MM.1S (cell line): ENCODE measurements at regions not wholly inside any gene's neighbourhood (a gene's known extent, or its start where the extent isn't known, plus 50 kb on each side); places are given as distances from the start of the nearest gene placed in this dataset.

Experiments
- DNase-seq: peaks from one replicate; pipeline ENCODE4 v3.0.0-alpha.2; 2015
- H2AFZ ChIP-seq: fragments of 300-600 bp; sonication (generic); 2 replicates; pipeline ENCODE4 v1.6.0; 2016; ENCODE audit warnings: antibody characterized with exemption, low read length
- H3F3A ChIP-seq: fragments of 300-600 bp; sonication (generic); 2 replicates; pipeline ENCODE4 v1.6.1; 2016; ENCODE audit warnings: mild to moderate bottlenecking, antibody characterized with exemption, low read length, moderate library complexity, mixed read lengths; ENCODE audit not compliant: insufficient read depth
- H3K27ac ChIP-seq: fragments of 300-600 bp; sonication (generic); 2 replicates; pipeline ENCODE4 v1.5.1; 2016; ENCODE audit warnings: mild to moderate bottlenecking, low read length
- H3K27me3 ChIP-seq: fragments of 300-600 bp; sonication (generic); replicated peaks from 2 replicates; pipeline ENCODE4 v1.6.0; 2016; ENCODE audit warnings: low read length; ENCODE audit not compliant: insufficient read depth
- H3K36me3 ChIP-seq: fragments of 300-600 bp; sonication (generic); replicated peaks from 2 replicates; pipeline ENCODE4 v1.6.1; 2016; ENCODE audit warnings: mild to moderate bottlenecking, low read length, mixed read lengths; ENCODE audit not compliant: insufficient read depth
- H3K4me1 ChIP-seq: fragments of 300-600 bp; sonication (generic); 2 replicates; pipeline ENCODE4 v1.6.1; 2016; ENCODE audit warnings: low read length, mixed read lengths
- H3K4me2 ChIP-seq: fragments of 300-600 bp; sonication (generic); 2 replicates; pipeline ENCODE4 v1.6.0; 2016; ENCODE audit warnings: low read depth, low read length
- H3K4me3 ChIP-seq: fragments of 300-600 bp; sonication (generic); 2 replicates; pipeline ENCODE4 v1.5.1; 2016; ENCODE audit warnings: low read length, mixed read lengths
- H3K79me2 ChIP-seq: fragments of 300-600 bp; sonication (generic); 2 replicates; pipeline ENCODE4 v1.6.1; 2016; ENCODE audit warnings: mixed run types, low read length, mixed read lengths
- H3K9ac ChIP-seq: fragments of 300-600 bp; sonication (generic); 2 replicates; pipeline ENCODE4 v1.6.1; 2016; ENCODE audit warnings: low read length, mixed read lengths
- H3K9me2 ChIP-seq: fragments of 300-600 bp; sonication (generic); replicated peaks from 2 replicates; pipeline ENCODE4 v1.6.1; 2016; ENCODE audit warnings: mild to moderate bottlenecking, low read length, mixed read lengths; ENCODE audit not compliant: insufficient read depth
- H3K9me3 ChIP-seq: fragments of 300-600 bp; sonication (generic); replicated peaks from 2 replicates; pipeline ENCODE4 v1.6.1; 2016; ENCODE audit warnings: mild to moderate bottlenecking, low read length, mixed read lengths; ENCODE audit not compliant: insufficient read depth
- H4K20me1 ChIP-seq: fragments of 300-600 bp; sonication (generic); 2 replicates; pipeline ENCODE4 v1.6.1; 2016; ENCODE audit warnings: mild to moderate bottlenecking, low read length, moderate library complexity, mixed read lengths; ENCODE audit not compliant: insufficient read depth
- EZH2 ChIP-seq: fragments of 300-600 bp; sonication (generic); optimal IDR thresholded peaks from 2 replicates; pipeline ENCODE3; 2017; ENCODE audit warnings: low read depth, mild to moderate bottlenecking, antibody characterized with exemption, low read length, mixed read lengths
- EZH2phosphoT487 ChIP-seq: fragments of 300-600 bp; sonication (generic); IDR thresholded peaks from 2 replicates; pipeline ENCODE4 v1.6.1; 2018; ENCODE audit warnings: antibody characterized with exemption, low read length
- TF ChIP-seq, protein P1 (sequence below): fragments of 300-600 bp; sonication (generic); IDR thresholded peaks from 2 replicates; pipeline ENCODE4 v1.5.1; 2016; ENCODE audit warnings: antibody characterized with exemption, low read length, mixed read lengths

- no peaks in the 10 kb centered on the region for H3F3A ChIP-seq
- H3K9ac ChIP-seq, result no peak overlapping the region
- H3K4me3 ChIP-seq, result no peak overlapping the region
- no peaks in the 10 kb centered on the region for H3K4me1 ChIP-seq
- H2AFZ ChIP-seq, result no peak overlapping the region
- no peaks in the 10 kb centered on the region for H3K79me2 ChIP-seq
- no peaks in the 10 kb centered on the region for H4K20me1 ChIP-seq
- H3K36me3 ChIP-seq, result no peaks in the 10 kb centered on the region
- H3K9me2 ChIP-seq, result no peaks in the 10 kb centered on the region
- no peak for DNase-seq
- no peaks in the 10 kb centered on the region for H3K27me3 ChIP-seq
- no peaks in the 10 kb centered on the region for H3K9me3 ChIP-seq
- no peak overlapping the region for H3K4me2 ChIP-seq
- TF ChIP-seq EZH2phosphoT487, result no peak
- TF ChIP-seq, protein P1, sequence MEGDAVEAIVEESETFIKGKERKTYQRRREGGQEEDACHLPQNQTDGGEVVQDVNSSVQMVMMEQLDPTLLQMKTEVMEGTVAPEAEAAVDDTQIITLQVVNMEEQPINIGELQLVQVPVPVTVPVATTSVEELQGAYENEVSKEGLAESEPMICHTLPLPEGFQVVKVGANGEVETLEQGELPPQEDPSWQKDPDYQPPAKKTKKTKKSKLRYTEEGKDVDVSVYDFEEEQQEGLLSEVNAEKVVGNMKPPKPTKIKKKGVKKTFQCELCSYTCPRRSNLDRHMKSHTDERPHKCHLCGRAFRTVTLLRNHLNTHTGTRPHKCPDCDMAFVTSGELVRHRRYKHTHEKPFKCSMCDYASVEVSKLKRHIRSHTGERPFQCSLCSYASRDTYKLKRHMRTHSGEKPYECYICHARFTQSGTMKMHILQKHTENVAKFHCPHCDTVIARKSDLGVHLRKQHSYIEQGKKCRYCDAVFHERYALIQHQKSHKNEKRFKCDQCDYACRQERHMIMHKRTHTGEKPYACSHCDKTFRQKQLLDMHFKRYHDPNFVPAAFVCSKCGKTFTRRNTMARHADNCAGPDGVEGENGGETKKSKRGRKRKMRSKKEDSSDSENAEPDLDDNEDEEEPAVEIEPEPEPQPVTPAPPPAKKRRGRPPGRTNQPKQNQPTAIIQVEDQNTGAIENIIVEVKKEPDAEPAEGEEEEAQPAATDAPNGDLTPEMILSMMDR, result no peak
- TF ChIP-seq EZH2, result no peak
- no peak overlapping the region for H3K27ac ChIP-seq
These were observed 260.5 kb downstream of the PTBP2 start for GRCh38 chr1:96982118-96982517.

GRCh38 chr1:96983866-96984265 is 262.3 kb downstream of the PTBP2 start:
- Histone ChIP-seq H3K27me3 (no peaks in the 10 kb centered on the region), H3K9ac (no peak overlapping the region), H3K4me3 (no peak overlapping the region), H3K9me2 (no peaks in the 10 kb centered on the region), H3K4me2 (no peak overlapping the region), H2AFZ (no peak overlapping the region), H4K20me1 (no peaks in the 10 kb centered on the region), H3F3A (no peaks in the 10 kb centered on the region), H3K9me3 (no peaks in the 10 kb centered on the region), H3K4me1 (no peaks in the 10 kb centered on the region), H3K36me3 (no peaks in the 10 kb centered on the region), H3K27ac (no peak overlapping the region), H3K79me2 (no peaks in the 10 kb centered on the region)
- no peak for DNase-seq
- TF ChIP-seq, protein P1, result no peak
- no peak for TF ChIP-seq EZH2
- no peak for TF ChIP-seq EZH2phosphoT487

- Histone ChIP-seq H3K9ac (no peak overlapping the region), H3K4me1 (no peaks in the 10 kb centered on the region), H3K36me3 (no peaks in the 10 kb centered on the region), H4K20me1 (no peaks in the 10 kb centered on the region), H3K4me3 (no peak overlapping the region), H3K27me3 (no peaks in the 10 kb centered on the region), H3K79me2 (no peaks in the 10 kb centered on the region), H3F3A (no peaks in the 10 kb centered on the region), H3K9me3 (no peaks in the 10 kb centered on the region), H2AFZ (no peak overlapping the region), H3K4me2 (no peak overlapping the region), H3K27ac (no peak overlapping the region), H3K9me2 (no peaks in the 10 kb centered on the region)
- DNase-seq, result no peak
- TF ChIP-seq EZH2, result no peak
- TF ChIP-seq EZH2phosphoT487, result no peak
- TF ChIP-seq, protein P1, result no peak
These were observed 265.7 kb downstream of the PTBP2 start for GRCh38 chr1:96987186-96987703.
